GM21360 (cell line): ENCODE measurements at regions not wholly inside any gene's neighbourhood (a gene's known extent, or its start where the extent isn't known, plus 50 kb on each side); places are given as distances from the start of the nearest gene placed in this dataset.

Experiments
- ATAC-seq: cut with Tn5 transposase; IDR thresholded peaks from one replicate; pipeline ENCODE4 v1.9.1; 2021; ENCODE audit warnings: mild to moderate bottlenecking, moderate library complexity; ENCODE audit not compliant: unreplicated experiment

DNA sequence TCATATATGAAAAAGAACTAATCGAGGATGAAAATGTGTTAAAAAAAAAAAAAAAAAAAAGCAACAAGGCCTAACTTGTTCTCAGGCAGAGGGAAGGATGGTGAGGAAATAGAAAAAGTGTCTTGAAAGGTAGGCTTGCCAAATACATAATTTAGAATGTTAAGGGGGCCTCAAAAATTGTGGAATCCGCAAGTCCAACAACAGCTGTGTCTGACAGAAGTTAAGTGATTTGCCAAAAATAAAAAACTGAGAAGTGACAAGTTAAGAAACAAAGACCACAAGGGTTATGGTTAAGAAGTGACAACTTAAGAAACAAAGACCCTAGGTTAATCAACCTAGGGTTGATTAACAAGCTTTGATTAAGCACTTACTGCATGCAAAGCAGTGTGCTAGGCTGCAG lies 110.6 kb downstream of the P2RY1 start:
- no peak for ATAC-seq

DNA sequence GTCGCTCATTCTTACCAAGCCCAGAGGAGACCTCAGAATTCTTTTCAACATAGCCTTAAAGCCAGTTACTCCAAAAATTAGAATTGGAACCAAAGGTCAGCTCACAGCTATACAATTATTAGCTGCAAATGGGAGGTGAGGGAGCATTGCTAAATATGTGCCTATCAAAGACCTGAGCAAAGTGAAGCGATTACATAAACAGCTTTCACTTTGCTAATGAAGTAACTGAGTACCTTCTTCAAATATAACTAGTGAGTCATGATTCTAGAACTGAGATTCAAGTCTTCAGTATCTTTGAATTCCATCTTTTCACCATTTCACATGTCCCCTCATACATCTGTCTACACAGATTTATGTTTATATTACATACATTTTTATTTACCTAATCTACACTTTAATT lies 122.6 kb downstream of the P2RY1 start:
- no peak for ATAC-seq

DNA sequence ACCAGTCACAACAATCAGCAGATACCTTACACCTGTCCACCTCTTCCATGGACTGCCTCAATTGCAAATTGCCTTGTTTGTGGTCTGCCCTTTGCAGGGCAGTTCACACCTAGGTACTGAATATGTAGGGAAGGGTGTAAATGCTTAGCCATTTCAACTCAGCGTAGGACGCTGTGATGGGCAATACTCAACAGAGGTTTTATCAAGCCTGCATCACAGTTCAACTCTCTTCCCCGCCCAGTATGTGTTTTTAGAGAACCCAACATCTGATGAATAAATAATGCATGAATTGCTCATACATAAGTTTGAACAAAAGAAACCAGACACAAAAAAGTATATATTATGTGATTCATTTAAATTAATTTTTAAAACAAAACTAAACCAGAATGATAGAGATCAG lies 124.4 kb downstream of the P2RY1 start:
- no peak for ATAC-seq

GRCh38 chr3:152960684-152961083 lies 125.8 kb downstream of the P2RY1 start:
- ATAC-seq, result no peak

DNA sequence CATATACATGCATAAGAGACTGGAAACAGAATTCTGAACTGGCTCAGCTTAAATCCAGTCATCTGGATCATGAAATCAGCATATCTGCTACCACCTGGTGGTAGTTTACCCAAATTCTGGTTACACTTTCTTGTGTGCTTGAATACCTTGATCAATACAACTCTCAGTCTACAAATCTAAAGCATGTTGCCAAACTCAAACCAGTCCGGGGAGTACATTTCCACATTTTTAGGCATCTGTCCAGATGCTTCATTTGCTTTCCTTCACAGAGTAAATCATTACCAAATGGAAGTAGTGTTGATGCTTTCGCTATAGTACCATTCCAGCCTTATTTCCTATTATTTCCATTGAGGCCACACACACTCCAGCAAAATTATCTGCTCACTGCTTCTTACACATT lies 126.4 kb downstream of the P2RY1 start:
- peak; percentile 63 for ATAC-seq

DNA sequence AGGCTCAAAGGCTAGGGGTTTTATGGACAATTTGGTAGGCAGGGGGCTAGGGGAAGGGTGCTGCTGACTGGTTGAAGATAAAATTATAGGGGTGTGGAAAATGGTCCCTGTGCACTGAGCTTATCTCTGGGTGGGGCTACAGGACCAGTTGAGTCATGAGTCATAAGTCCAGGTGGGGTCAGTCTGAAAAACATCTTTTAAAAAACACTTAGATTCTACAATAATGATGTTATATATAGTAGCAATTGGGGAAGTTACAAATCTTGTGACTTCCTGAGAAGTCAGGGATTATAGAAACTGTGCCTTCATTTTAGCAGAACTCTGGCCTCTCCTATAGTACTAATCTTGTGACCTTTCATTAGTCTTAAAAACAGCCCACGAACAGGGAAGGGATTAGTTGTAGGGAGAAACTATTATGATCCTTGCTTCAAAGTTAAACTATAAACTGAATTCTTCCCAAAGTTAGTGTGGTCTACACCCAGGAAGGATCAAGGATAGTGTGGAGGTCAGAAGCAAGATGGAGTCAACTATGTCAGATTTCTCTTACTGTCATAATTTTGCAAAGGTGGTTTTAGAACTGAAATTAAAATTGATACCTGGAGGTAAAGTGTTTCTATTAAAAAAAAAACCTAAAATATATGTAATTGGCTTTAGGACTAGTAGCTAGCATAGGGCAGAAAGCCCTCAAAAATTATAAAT lies 130.1 kb downstream of the P2RY1 start:
- no peak for ATAC-seq

- no peak for ATAC-seq
These were observed 133.6 kb downstream of the P2RY1 start for GRCh38 chr3:152968388-152969024.

DNA sequence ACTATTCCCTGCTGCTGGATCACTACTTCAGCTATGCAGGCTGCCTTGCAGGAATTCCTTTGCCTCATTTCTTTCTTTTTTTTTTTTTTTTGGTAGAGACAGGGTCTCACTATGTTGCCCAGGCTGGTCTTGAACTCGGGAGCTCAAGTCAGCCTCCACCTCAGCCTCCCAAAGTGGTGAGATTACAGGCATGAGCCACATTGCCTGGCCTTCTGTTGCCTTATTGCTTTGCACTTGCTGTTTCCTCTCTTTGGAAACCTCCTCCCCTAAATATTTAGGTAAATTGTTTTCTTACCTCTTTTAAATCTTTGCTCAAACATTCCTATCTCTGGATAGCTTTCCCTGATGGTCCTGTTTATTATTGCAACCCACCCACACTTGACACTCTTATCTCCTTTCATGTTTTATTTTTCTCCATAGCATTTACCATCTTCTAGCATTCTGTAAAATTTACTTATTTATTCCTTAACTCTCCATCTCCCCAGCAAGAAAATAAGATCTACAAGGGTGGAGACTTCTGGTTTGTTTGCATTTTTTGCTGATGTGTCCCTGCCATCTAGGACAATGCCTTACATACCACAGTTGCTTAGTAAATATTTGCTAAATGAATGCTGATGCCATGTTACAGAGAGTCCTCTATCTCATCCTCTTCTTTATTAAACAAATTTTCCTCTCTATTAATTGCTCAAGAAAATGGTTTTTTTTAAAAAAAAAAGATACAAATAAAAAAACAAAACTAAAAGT lies 134.8 kb downstream of the P2RY1 start:
- no peak for ATAC-seq

- no peak for ATAC-seq
These were observed 135.9 kb downstream of the P2RY1 start for GRCh38 chr3:152970851-152971250.

- ATAC-seq, result no peak
These were observed 136.9 kb downstream of the P2RY1 start for GRCh38 chr3:152971880-152972279.

GRCh38 chr3:152973575-152973974 lies 138.6 kb downstream of the P2RY1 start:
- ATAC-seq, result no peak

- no peak for ATAC-seq
These were observed 141.3 kb downstream of the P2RY1 start for GRCh38 chr3:152976239-152976638.

GRCh38 chr3:152977366-152977765 lies 142.4 kb downstream of the P2RY1 start:
- no peak for ATAC-seq

DNA sequence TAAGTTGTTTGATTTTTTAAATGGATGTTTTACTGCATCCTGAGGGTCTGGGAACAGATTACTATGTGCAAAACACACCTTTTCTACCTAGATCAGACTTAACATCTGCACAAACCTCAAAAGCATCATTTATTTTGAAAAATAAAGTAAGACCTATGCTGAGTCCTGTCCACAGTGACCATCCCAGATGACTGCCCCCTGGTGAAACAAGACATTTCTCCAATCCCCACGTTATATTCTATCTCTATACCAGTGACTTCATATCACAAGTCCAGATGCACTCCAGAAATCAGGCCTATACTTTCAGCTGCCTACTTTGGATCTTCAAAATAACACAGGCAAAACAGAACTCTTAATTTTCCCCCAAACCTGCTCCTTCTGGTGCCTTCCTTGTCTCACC lies 143.2 kb downstream of the P2RY1 start:
- no peak for ATAC-seq

DNA sequence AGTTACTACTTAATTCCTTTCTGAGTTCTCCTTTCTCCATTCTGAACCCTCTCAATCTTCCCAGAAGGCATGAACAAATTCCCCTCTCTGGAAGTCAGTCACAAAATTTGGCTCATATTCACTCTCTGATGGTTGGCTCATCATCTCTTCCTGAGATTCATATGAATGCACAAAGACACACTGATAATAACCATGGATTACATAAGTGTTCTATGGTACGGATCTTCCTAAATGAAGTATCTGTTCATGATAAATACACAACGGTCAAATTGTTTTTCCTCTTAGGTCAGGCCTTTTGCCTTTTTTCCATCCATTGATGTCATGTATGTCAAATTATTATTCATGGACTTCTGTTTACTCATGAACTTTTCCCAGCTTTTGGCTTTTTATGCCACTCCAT lies 162.6 kb downstream of the P2RY1 start:
- no peak for ATAC-seq

DNA sequence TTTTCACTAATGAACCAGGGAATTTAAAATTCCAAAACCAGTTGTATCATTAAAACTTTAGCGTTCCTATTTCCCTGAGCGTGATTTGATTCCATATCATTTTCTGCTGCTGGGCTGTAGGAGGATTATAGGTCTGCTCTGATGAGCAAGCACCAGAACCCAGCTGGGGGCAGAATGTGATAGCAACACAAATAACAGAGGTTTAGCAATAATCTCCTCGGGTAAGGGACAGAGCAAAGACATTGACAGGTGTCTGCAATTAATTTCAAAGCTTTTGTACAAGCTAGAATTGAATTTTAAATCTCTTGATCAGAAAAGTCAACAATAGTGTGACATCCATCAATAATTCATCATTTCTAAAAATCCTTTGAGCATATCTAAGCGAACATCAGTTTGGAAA lies 163.4 kb upstream of the RAP2B start:
- no peak for ATAC-seq

GRCh38 chr3:153000325-153000724 lies 161.7 kb upstream of the RAP2B start:
- ATAC-seq, result no peak

- no peak for ATAC-seq
These were observed 160.6 kb upstream of the RAP2B start for GRCh38 chr3:153001210-153002078.

DNA sequence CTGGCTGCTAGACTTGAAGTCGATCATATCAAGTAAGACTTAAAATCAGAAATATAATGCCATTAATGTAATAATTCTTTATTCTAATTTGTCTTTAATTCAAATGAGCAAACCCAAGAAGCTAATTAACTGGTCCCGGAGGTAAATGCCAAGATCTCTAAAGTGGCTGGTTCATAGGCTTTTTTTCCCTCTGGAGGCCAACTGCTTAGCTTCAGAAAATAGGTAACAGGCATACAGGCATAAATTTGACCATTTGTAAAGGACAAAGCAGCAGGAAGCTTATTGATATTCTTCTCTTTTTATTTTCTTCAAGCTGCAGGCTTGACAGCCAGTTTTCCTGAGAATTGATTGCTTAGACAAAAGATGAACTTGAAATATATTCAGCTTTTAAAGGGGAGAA lies 158.6 kb upstream of the RAP2B start:
- no peak for ATAC-seq

DNA sequence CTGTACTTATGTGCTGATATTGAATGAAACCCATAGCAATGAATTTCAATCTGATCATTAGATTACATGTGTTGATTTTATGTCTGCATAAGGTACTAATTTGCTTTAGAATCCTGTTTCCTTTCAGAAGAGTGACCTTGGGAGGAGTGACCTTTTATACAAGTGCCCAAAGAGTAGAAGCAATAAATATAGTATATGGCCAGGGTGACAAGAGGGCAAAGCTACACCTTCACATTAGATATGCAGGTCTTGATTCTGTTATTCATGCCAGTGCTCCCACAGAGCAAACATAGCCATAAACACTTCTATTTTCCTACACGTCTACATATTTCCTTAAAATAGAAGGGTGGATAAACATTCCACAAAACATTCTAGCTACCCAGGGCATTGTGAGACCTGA lies 158.2 kb upstream of the RAP2B start:
- no peak for ATAC-seq

DNA sequence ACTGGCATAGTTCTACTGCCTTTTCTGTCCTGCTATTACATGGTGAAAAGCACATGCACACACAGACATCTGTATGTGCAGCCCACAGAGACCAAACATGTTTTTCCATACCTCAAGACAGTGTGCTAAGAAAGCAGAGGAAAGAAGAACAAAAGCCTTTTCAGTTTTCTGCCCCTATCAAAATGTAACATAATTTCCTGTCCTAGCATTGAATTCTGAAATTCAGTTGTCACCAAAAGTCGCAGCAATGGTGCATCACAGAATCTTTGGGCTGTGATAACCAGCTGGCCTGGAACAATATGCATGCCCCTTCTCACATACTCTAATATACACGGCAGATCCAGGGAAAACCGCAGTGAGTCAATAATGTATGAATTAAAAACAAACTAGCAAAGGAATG lies 153.8 kb upstream of the RAP2B start:
- no peak for ATAC-seq
